Head of caudate nucleus (tissue), 42 donors: ENCODE measurements at regions not wholly inside any gene's neighbourhood (a gene's known extent, or its start where the extent isn't known, plus 50 kb on each side); places are given as distances from the start of the nearest gene placed in this dataset.
A peak's percentile ranks its signal among the peaks of the same experiment; 100 is the strongest.
"Not testable (repeated sequence)": the region's sequence is repeated elsewhere in the genome, so short reads cannot be mapped to it uniquely, and the experiment has no call there.

Source experiments
- DNase-seq, 42 donors: peaks; one replicate each; pipeline versions ENCODE4 v3.0.0 to v3.0.0-alpha.2; 2020 to 2021; ENCODE audit warnings: mixed read lengths in 7 of 42
- intact Hi-C: fragments of 100-400 bp; cut with DNase I; formaldehyde crosslinking; loops from one replicate; pipeline ENCODE4 v1.15.0; 2022

DNA sequence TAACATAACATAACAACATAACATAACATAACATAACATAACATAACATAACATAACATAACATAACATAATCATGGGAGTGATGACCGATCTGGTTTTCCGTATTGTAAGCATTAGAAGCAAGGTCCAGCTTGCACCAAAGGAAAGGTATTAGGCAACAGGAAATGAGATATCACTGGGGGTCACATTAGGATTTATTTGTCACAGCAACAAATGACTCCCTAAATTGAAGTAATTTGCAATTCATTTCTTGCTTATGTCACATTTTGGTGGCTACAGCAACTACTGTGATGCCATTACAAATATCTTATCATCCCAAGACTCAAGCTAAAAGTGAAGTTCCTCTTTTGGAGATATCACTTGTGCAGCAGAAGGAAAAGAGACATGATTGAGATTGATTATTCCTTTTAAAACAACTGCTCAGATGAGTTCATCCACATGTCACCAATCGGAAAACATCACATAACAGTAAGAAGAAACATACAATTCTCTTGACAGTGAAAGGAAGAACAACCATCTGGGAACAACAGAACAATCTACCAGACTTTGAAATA is 1331.1 kb upstream of the RAG2 start:
- intact Hi-C loops, result no loop called here
- no peak for DNase-seq

- no peak for DNase-seq
- intact Hi-C loops, result no loop called here
These were observed 1328.7 kb upstream of the RAG2 start for GRCh38 chr11:37926772-37927171.

DNA sequence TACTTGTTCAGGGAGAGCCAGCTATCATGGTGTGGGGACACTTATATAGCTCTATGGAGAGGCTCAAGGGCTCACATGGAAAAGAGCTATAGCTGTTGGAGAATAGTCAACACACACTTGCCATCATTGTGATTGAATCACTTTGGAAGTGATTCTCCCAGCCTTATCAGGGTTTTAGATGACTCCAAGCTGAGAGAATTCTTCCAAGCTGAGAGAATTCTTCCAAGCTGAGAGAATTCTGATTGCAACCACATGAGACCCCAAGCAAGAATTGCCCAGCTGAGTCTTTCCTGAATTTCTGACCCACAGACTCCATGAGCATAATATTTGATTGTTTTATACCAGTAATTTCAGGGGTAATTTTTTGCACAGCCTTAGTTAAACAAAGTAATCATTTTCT is 1318.3 kb upstream of the RAG2 start:
- intact Hi-C loops, result no loop called here
- no peak for DNase-seq

DNA sequence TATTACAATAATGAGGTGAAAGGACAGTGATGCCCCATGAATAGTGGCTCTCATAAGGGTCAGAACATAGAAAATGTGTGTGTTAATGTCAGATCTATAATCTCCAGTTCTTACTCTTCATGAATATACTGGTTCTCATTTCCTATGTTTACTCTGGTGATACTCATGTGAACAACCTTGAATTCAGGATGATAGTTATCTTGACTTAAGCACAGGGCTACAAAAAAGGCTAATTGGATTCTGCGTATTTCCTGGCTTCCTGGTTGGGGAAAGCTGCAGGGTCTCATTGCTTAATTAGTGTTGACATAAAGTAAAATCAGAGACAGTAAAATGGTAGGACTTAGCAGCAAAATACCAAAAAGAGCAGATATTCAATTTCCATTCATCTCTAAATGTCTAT is 1316.8 kb upstream of the RAG2 start:
- no peak for DNase-seq
- intact Hi-C loops, result no loop called here

DNA sequence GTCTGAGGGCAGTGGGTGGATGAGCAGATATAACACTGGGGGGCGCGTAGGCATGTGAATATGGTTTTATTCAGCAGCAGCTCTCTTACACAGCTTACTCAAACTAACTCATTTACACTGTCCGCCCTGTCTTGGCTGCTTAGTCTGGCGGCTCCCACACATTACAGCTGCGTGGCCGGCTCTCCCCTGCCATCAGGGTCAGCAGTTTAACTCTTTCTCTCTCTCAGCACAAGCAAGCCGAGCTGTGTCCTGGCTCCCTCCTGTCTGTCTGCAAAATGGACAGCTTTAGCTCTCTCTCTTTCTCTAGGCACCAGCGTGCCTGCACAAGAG is 1310.1 kb upstream of the RAG2 start:
- intact Hi-C loops, result no loop called here
- DNase-seq, result no peak

DNA sequence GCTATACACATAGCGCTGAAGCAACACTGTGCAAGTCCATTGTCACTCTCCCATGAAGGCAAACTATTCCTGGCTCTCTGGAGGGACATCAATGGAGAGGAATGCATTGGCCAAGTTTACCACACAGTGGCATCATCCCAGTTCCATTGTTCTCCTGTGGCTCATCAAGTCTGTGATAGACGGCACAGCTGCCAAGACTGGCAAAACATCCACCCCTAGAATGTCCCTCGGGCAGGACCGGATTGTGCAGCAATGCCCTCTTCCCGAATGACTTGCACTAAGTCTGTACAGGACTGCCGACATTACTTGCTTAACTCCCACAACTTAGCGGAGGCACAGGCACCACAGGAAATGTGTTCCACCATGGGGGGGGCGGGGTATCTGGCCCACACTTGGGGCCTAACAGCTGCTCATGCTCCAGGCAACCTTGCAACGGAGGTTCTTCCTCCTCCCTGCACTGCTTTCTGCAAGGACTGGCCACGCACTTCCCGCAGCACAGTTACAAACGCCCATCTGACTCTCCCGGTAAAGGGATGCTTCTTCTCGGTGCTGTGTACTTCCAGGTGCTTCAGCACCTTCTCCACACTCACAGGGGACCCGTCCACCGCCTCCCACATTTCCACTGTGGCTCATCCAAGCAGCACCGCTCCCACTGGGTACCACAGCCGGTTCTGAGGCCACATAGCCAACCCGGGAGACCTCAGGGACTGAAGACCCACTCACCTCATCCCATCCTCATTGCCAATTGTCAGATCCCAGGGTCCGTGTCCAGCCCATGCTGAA is 1309.6 kb upstream of the RAG2 start:
- intact Hi-C loops, result no loop called here
- DNase-seq, result no peak

GRCh38 chr11:37905707-37906417 is 1307.8 kb upstream of the RAG2 start:
- DNase-seq, result no peak
- intact Hi-C loops, result no loop called here

DNA sequence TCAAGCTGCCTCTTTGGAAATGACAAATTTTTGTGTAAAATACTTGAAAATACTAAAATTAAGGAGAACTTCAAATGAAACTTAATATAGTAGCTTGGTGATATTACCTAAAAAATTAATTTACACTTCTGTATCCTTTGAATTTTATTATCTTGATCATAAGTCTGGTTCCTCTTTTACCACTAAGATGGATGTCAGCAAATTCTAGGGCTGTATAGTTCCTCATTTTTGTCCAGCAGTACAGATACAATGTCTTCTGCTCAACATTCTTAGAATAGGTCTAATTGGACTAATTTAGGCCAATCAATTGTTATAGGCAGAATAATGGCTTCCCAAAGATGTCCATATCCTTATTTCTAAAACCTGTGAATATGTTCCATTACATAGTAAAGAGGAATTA is 1298.0 kb upstream of the RAG2 start:
- no peak for DNase-seq
- intact Hi-C loops, result no loop called here

DNA sequence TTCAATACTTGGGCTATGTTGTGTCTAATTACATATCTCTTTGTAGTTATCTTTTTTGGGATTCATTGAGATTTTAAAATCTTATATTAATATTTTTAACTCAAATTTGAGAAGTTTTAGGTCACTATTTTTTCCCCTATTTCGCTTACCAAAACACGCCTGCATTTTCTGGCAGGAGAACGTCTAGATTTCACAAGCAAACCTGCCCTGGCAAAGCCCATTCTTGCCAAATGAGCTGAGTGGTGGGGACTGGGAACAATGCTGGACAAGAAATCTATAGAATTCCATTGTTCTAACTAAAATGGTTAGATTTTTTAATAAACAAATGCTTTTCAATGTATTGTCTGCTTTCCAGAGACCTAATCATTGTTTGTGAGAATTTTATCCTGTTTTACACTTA is 1283.7 kb upstream of the RAG2 start:
- intact Hi-C loops, result no loop called here
- no peak for DNase-seq

DNA sequence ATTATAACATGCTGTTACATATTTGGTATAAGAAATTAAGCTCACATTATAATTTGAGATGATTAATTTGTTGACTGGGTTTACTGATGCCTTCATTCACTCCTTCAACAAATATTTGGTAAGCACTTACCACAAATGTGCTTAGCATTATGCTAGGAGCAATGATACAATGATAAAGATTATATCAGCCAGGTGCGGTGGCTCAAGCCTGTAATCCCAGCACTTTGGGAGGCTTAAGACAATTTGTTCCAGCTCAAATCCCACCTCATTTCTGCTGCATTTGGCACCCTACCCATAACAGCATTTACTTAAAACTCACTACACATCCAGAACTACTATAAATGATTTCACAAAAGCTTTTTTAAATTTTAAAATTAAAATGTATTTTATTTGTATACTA is 1263.6 kb upstream of the RAG2 start:
- intact Hi-C loops, result no loop called here

GRCh38 chr11:37858806-37859537 is 1260.9 kb upstream of the RAG2 start:
- DNase-seq, intact Hi-C loops: not testable (repeated sequence)

More for the DNA sequence above, 1263.6 kb upstream of the RAG2 start:
- DNase-seq, result no peak

DNA sequence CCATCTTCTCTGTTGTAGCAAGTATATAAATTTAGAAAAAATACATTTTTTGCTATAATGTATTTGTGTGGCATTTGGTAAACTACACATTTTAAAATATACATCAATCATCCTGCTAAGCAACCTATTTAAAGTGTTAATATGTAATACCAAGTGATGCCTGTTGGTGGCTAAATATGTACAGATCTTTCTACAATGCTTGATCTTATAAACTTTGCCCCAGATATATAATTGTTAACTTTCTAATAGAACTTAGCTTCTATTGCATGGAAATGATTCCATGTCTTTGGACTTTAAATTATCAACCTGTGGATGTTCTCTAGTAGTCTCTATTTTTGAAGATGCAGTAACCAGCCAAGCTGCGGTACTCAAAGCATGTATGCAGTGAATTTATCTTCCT is 1260.4 kb upstream of the RAG2 start:
- intact Hi-C loops, result no loop called here

GRCh38 chr11:37857726-37858125 is 1259.7 kb upstream of the RAG2 start:
- DNase-seq, result no peak
- intact Hi-C loops, result no loop called here

More for the DNA sequence above, 1260.4 kb upstream of the RAG2 start:
- no peak for DNase-seq

DNA sequence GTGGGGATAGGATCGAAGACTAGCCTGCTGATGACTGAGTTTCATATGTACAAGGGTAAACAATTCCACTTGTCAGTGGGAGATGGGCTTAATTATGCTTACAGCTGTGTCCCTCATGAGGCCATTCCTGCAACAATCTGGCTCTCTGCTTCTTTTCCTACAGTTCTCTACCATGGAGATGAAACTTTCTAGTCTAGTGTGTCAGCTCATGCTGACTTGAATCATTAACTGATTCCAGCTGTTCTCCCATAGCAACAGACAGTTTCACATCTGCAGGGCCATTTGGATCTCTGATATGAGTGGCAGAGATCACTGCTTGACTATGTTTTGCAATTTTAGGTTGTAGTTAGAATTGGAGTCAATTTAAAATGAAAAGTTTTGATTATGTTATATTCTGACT is 1251.7 kb upstream of the RAG2 start:
- intact Hi-C loops, result no loop called here
- no peak for DNase-seq

GRCh38 chr11:37843603-37844002 is 1245.6 kb upstream of the RAG2 start:
- DNase-seq, result no peak
- intact Hi-C loops, result no loop called here

DNA sequence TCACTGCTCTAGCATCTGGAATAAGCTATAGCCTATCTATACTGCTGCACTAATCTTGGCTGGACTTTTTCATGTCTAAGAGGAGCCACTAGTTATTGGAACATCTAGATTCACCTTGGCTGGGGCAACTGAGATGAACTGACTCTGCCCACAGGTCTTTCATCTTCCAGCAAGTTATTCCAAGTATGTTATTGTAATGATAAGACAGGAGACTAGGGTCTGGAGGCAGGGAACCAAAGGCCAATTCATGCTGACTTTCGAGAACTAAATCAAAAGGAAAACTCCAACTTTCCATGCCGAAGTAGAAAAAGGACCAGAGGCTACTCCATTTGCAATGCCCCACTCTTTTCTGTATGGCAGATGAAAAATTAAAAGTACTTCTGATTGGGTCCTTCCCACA is 1243.0 kb upstream of the RAG2 start:
- intact Hi-C loops, result no loop called here
- no peak for DNase-seq

GRCh38 chr11:37840345-37840744 is 1242.3 kb upstream of the RAG2 start:
- intact Hi-C loops, DNase-seq: not testable (repeated sequence)

GRCh38 chr11:37830529-37830928 is 1232.5 kb upstream of the RAG2 start:
- DNase-seq, result no peak
- intact Hi-C loops, result no loop called here

DNA sequence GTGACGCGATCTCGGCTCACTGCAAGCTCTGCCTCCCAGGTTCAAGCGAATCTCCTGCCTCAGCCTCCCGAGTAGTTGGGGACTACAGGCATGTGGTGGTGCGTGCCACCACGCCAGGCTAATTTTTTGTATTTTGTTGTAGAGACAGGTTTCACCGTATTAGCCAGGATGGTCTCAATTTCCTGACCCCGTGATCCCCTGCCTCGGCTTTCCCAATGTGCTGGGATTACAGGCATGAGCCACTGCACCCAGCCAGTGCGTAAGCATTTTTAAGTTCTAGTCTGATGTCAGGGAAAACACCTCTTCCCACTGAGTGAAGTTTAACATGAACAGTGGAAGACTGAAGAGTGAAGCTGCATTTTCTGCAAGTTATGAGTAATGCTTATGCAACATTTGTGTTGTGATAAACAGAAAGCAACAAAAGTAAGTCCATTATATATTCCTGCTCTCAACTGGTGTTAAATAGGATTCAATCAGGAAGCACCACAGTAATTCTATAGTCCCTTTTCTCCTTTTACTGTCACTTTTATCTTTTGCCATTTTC is 1219.8 kb upstream of the RAG2 start:
- intact Hi-C loops, result no loop called here
- DNase-seq, result peak in 7 of 42 donors; percentile 2 to 37 (median 16)
